ENCODE measurements at regions not wholly inside any gene's neighbourhood (a gene's known extent, or its start where the extent isn't known, plus 50 kb on each side); places are given as distances from the start of the nearest gene placed in this dataset.

DNA sequence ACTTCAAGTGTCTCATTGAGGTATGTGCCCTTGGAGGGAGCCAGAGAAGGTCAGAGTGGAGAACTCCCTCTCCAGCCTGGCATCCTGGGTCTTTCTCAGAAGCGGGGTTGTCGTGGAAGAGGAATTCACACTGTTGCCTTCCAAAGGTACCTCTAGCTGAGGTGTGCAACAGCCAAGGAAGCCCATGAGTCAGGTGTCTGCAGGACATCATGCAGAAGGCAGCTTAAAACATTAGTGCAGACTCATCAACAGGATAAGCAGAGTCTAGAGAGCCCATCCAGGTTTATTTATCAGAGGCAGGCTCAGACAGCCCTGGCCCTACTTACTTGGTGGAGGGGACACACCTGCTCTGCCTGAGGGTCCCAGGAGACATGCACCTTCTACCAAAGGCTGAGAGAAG is 95.6 kb upstream of the TPM1 start:
- H3K9me2 ChIP-seq (ENCODE audit: insufficient read depth, low read length): no peaks in the 10 kb centered on the region
- no peak for DNase-seq (ENCODE audit: low spot score)
- no peak overlapping the region for H2AFZ ChIP-seq (ENCODE audit: low read length)
- no TSS peak for BruUV-seq (replicated peaks)
- no peak overlapping the region for H3K4me3 ChIP-seq (ENCODE audit: low read depth, low read length, poor library complexity, severe bottlenecking)
- POLR2A ChIA-PET: no interaction called here
- CTCF ChIA-PET (ENCODE audit: unreplicated experiment): no interaction called here
- no peak for TF ChIP-seq EZH2phosphoT487 (IDR thresholded peaks at IDR 0.05; ENCODE audit: borderline replicate concordance, low read depth, low read length)
- TF ChIP-seq, protein P1, sequence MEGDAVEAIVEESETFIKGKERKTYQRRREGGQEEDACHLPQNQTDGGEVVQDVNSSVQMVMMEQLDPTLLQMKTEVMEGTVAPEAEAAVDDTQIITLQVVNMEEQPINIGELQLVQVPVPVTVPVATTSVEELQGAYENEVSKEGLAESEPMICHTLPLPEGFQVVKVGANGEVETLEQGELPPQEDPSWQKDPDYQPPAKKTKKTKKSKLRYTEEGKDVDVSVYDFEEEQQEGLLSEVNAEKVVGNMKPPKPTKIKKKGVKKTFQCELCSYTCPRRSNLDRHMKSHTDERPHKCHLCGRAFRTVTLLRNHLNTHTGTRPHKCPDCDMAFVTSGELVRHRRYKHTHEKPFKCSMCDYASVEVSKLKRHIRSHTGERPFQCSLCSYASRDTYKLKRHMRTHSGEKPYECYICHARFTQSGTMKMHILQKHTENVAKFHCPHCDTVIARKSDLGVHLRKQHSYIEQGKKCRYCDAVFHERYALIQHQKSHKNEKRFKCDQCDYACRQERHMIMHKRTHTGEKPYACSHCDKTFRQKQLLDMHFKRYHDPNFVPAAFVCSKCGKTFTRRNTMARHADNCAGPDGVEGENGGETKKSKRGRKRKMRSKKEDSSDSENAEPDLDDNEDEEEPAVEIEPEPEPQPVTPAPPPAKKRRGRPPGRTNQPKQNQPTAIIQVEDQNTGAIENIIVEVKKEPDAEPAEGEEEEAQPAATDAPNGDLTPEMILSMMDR (conservative IDR thresholded peaks at IDR 0.05; ENCODE audit: low read length): no peak
- no peaks in the 10 kb centered on the region for H4K20me1 ChIP-seq (ENCODE audit: insufficient read depth, low read length)
- intact Hi-C loops (cut with micrococcal nuclease; ENCODE audit: unreplicated experiment): no loop called here
- no peak overlapping the region for H3K4me2 ChIP-seq (ENCODE audit: low read length)
- no peaks in the 10 kb centered on the region for H3K9me3 ChIP-seq (ENCODE audit: low read length)
- no peak overlapping the region for H3K27ac ChIP-seq (ENCODE audit: low read depth, low read length, poor library complexity, severe bottlenecking)
- no peaks in the 10 kb centered on the region for H3K79me2 ChIP-seq (ENCODE audit: insufficient read depth, low read depth, low read length)
- no peaks in the 10 kb centered on the region for H3K4me1 ChIP-seq (ENCODE audit: insufficient read depth, low read length, poor library complexity, severe bottlenecking)
- H3K36me3 ChIP-seq (ENCODE audit: insufficient read depth, low read length): no peaks in the 10 kb centered on the region

- H3K27ac ChIP-seq (ENCODE audit: low read depth, low read length, poor library complexity, severe bottlenecking): no peak overlapping the region
- no TSS peak for BruUV-seq (replicated peaks)
- H3K4me3 ChIP-seq (ENCODE audit: low read depth, low read length, poor library complexity, severe bottlenecking): no peak overlapping the region
- H3K9me2 ChIP-seq (ENCODE audit: insufficient read depth, low read length): no peaks in the 10 kb centered on the region
- H3K79me2 ChIP-seq (ENCODE audit: insufficient read depth, low read depth, low read length): no peaks in the 10 kb centered on the region
- H3K9me3 ChIP-seq (ENCODE audit: low read length): no peaks in the 10 kb centered on the region
- no peak for DNase-seq (ENCODE audit: low spot score)
- POLR2A ChIA-PET: no interaction called here
- CTCF ChIA-PET (ENCODE audit: unreplicated experiment): no interaction called here
- no peaks in the 10 kb centered on the region for H4K20me1 ChIP-seq (ENCODE audit: insufficient read depth, low read length)
- no peaks in the 10 kb centered on the region for H3K4me1 ChIP-seq (ENCODE audit: insufficient read depth, low read length, poor library complexity, severe bottlenecking)
- H2AFZ ChIP-seq (ENCODE audit: low read length): no peak overlapping the region
- no peaks in the 10 kb centered on the region for H3K36me3 ChIP-seq (ENCODE audit: insufficient read depth, low read length)
- no peak for TF ChIP-seq EZH2phosphoT487 (IDR thresholded peaks at IDR 0.05; ENCODE audit: borderline replicate concordance, low read depth, low read length)
- TF ChIP-seq, protein P1 (conservative IDR thresholded peaks at IDR 0.05; ENCODE audit: low read length): no peak
- no peak overlapping the region for H3K4me2 ChIP-seq (ENCODE audit: low read length)
- intact Hi-C loops (cut with micrococcal nuclease; ENCODE audit: unreplicated experiment): no loop called here
Measured at GRCh38 chr15:62950462-62950931, 92.0 kb upstream of the TPM1 start.

- POLR2A ChIA-PET: no interaction called here
Measured at GRCh38 chr15:62951481-62951880, 91.1 kb upstream of the TPM1 start.

More at GRCh38 chr15:62951481-62951880, 91.1 kb upstream of the TPM1 start:
- Histone ChIP-seq H2AFZ (ENCODE audit: low read length) (no peak overlapping the region), H3K9me3 (ENCODE audit: low read length) (no peaks in the 10 kb centered on the region), H3K4me1 (ENCODE audit: insufficient read depth, low read length, poor library complexity, severe bottlenecking) (no peaks in the 10 kb centered on the region), H3K27ac (ENCODE audit: low read depth, low read length, poor library complexity, severe bottlenecking) (no peak overlapping the region), H3K79me2 (ENCODE audit: insufficient read depth, low read depth, low read length) (no peaks in the 10 kb centered on the region), H3K4me2 (ENCODE audit: low read length) (no peak overlapping the region), H3K4me3 (ENCODE audit: low read depth, low read length, poor library complexity, severe bottlenecking) (no peak overlapping the region), H4K20me1 (ENCODE audit: insufficient read depth, low read length) (no peaks in the 10 kb centered on the region), H3K36me3 (ENCODE audit: insufficient read depth, low read length) (no peaks in the 10 kb centered on the region), H3K9me2 (ENCODE audit: insufficient read depth, low read length) (no peaks in the 10 kb centered on the region)
- intact Hi-C loops (cut with micrococcal nuclease; ENCODE audit: unreplicated experiment): no loop called here
- TF ChIP-seq EZH2phosphoT487 (IDR thresholded peaks at IDR 0.05; ENCODE audit: borderline replicate concordance, low read depth, low read length): no peak
- TF ChIP-seq, protein P1 (conservative IDR thresholded peaks at IDR 0.05; ENCODE audit: low read length): no peak
- BruUV-seq (replicated peaks): no TSS peak
- CTCF ChIA-PET (ENCODE audit: unreplicated experiment): no interaction called here
- DNase-seq (ENCODE audit: low spot score): no peak
